Smooth muscle cell (in vitro differentiated cells): ENCODE measurements at regions not wholly inside any gene's neighbourhood (a gene's known extent, or its start where the extent isn't known, plus 50 kb on each side); places are given as distances from the start of the nearest gene placed in this dataset.

Experiments
- DNase-seq: peaks from one replicate; lab custom pipeline; 2025; ENCODE audit not compliant: unreplicated experiment; lab: John Stamatoyannopoulos, UW
- H2AFZ ChIP-seq: fragments of 200-600 bp; sonication (generic); 2 replicates; pipeline ENCODE4 v1.6.0; 2016; ENCODE audit warnings: antibody characterized with exemption, low read depth, mild to moderate bottlenecking
- H3F3A ChIP-seq: fragments of 200-600 bp; sonication (generic); 2 replicates; pipeline ENCODE4 v1.6.0; 2017; ENCODE audit warnings: antibody characterized with exemption, low read depth
- H3K27ac ChIP-seq: fragments of 200-600 bp; sonication (generic); 2 replicates; pipeline ENCODE4 v1.5.1; 2016; ENCODE audit warnings: low read depth, mild to moderate bottlenecking
- H3K27me3 ChIP-seq: fragments of 200-600 bp; sonication (generic); 2 replicates; pipeline ENCODE4 v1.6.1; 2016; ENCODE audit warnings: low read depth, mild to moderate bottlenecking
- H3K36me3 ChIP-seq: fragments of 200-600 bp; sonication (generic); 2 replicates; pipeline ENCODE4 v1.5.1; 2016; ENCODE audit warnings: low read depth
- H3K4me1 ChIP-seq: fragments of 200-600 bp; sonication (generic); 2 replicates; pipeline ENCODE4 v1.5.1; 2016; ENCODE audit warnings: low read depth
- H3K4me2 ChIP-seq: fragments of 200-600 bp; sonication (generic); 2 replicates; pipeline ENCODE4 v1.6.0; 2016; ENCODE audit warnings: mild to moderate bottlenecking
- H3K4me3 ChIP-seq: fragments of 200-600 bp; sonication (generic); 2 replicates; pipeline ENCODE4 v1.5.1; 2016; ENCODE audit warnings: mild to moderate bottlenecking
- H3K79me2 ChIP-seq: fragments of 200-600 bp; sonication (generic); 2 replicates; pipeline ENCODE4 v1.6.0; 2016; ENCODE audit warnings: low read depth, mild to moderate bottlenecking
- H3K9ac ChIP-seq: fragments of 200-600 bp; sonication (generic); 2 replicates; pipeline ENCODE4 v1.6.0; 2016; ENCODE audit warnings: low read depth
- H3K9me3 ChIP-seq: fragments of 200-600 bp; sonication (generic); replicated peaks from 2 replicates; pipeline ENCODE4 v1.5.1; 2016; ENCODE audit warnings: low read depth
- H4K20me1 ChIP-seq: fragments of 200-600 bp; sonication (generic); 2 replicates; pipeline ENCODE4 v1.6.0; 2016; ENCODE audit warnings: low read depth
- CTCF ChIP-seq: fragments of 200-600 bp; sonication (generic); IDR thresholded peaks from 2 replicates; pipeline ENCODE4 v1.5.1; 2017; ENCODE audit warnings: borderline replicate concordance, mild to moderate bottlenecking, antibody characterized with exemption; ENCODE audit not compliant: insufficient read depth, poor library complexity, severe bottlenecking
- WGBS: methylation state at CpG from one replicate; pipeline ENCODE4 v1.1.7; 2016; ENCODE audit warnings: low lambda C conversion rate; 5-methylcytosine and 5-hydroxymethylcytosine counted together

- WGBS = 77% methylated on average over 7 of the region's 7 CpGs
- H3K9me3 ChIP-seq = no peaks in the 10 kb centered on the region
- H4K20me1 ChIP-seq = no peaks in the 10 kb centered on the region
- no peak overlapping the region for H3K4me3 ChIP-seq
- no peaks in the 10 kb centered on the region for H3K79me2 ChIP-seq
- H3K4me2 ChIP-seq = no peak overlapping the region
- H2AFZ ChIP-seq = no peak overlapping the region
- H3K36me3 ChIP-seq = no peaks in the 10 kb centered on the region
- H3K9ac ChIP-seq = no peak overlapping the region
- H3K4me1 ChIP-seq = no peaks in the 10 kb centered on the region
- no peak for DNase-seq
- no peaks in the 10 kb centered on the region for H3F3A ChIP-seq
- no peak overlapping the region for H3K27ac ChIP-seq
- no peak for TF ChIP-seq CTCF
- no peaks in the 10 kb centered on the region for H3K27me3 ChIP-seq
These were observed 256.4 kb upstream of the PWP1 start for GRCh38 chr12:107429006-107429705.

GRCh38 chr12:107431942-107432341 is 253.7 kb upstream of the PWP1 start:
- no peak for TF ChIP-seq CTCF
- H3K9ac ChIP-seq = no peak overlapping the region
- no peak for DNase-seq
- no peak overlapping the region for H3K4me2 ChIP-seq
- H3K27ac ChIP-seq = no peak overlapping the region
- H4K20me1 ChIP-seq = no peaks in the 10 kb centered on the region
- no peak overlapping the region for H2AFZ ChIP-seq
- H3K9me3 ChIP-seq = no peaks in the 10 kb centered on the region
- H3K36me3 ChIP-seq = no peaks in the 10 kb centered on the region
- no peaks in the 10 kb centered on the region for H3K27me3 ChIP-seq
- no peaks in the 10 kb centered on the region for H3K79me2 ChIP-seq
- H3K4me3 ChIP-seq = no peak overlapping the region
- WGBS = 86% methylated on average over 1 of the region's 1 CpG
- peaks cover 4% of the 10 kb centered on the region for H3F3A ChIP-seq
- no peaks in the 10 kb centered on the region for H3K4me1 ChIP-seq

- Histone ChIP-seq H3K27ac (no peak overlapping the region), H3K79me2 (no peaks in the 10 kb centered on the region), H3K4me2 (no peak overlapping the region), H2AFZ (no peak overlapping the region), H3K9me3 (no peaks in the 10 kb centered on the region), H3K4me3 (no peak overlapping the region), H3K9ac (no peak overlapping the region), H3F3A (peaks cover 4% of the 10 kb centered on the region), H3K36me3 (no peaks in the 10 kb centered on the region), H4K20me1 (no peaks in the 10 kb centered on the region), H3K27me3 (no peaks in the 10 kb centered on the region), H3K4me1 (no peaks in the 10 kb centered on the region)
- no peak for TF ChIP-seq CTCF
- WGBS = 68% methylated on average over 3 of the region's 3 CpGs
- DNase-seq = no peak
These were observed 250.5 kb upstream of the PWP1 start for GRCh38 chr12:107435072-107435471.

DNA sequence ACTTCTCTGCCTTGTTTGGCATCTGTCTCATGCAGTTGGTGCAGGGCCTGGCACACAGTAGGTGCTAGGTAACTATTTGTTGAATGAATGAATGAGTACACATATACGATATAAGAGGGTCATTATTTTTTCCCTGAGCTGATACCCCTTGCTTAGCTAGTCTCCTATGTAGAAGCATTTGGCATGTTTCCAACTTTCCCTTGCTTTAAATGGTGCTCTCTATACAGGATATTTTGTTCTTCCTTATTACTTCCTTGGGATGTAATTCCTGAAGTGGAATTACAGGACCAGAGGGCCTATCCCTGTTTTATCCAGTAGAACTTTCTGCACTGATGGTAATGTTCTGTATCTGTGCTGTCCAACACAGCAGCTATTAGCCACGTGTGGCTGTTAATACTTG is 250.1 kb upstream of the PWP1 start:
- Histone ChIP-seq H3K27ac (no peak overlapping the region), H3K4me1 (no peaks in the 10 kb centered on the region), H3F3A (peaks cover 4% of the 10 kb centered on the region), H3K36me3 (no peaks in the 10 kb centered on the region), H3K79me2 (no peaks in the 10 kb centered on the region), H3K27me3 (no peaks in the 10 kb centered on the region), H3K9ac (no peak overlapping the region), H3K4me3 (no peak overlapping the region), H3K9me3 (no peaks in the 10 kb centered on the region), H4K20me1 (no peaks in the 10 kb centered on the region), H2AFZ (no peak overlapping the region), H3K4me2 (no peak overlapping the region)
- no peak for DNase-seq
- 94% methylated on average over 2 of the region's 2 CpGs for WGBS
- no peak for TF ChIP-seq CTCF
